B cell (primary cell): ENCODE measurements at regions not wholly inside any gene's neighbourhood (a gene's known extent, or its start where the extent isn't known, plus 50 kb on each side); places are given as distances from the start of the nearest gene placed in this dataset.

Experiments
- CTCF ChIP-seq: fragments of 200-600 bp; IDR thresholded peaks from one replicate; pipeline ENCODE4 v1.8.0; 2022; ENCODE audit warnings: antibody characterized with exemption, mild to moderate bottlenecking
- EZH2 ChIP-seq: IDR thresholded peaks from 2 replicates; pipeline ENCODE4 v1.6.1; 2012; ENCODE audit warnings: borderline replicate concordance, low read depth, mild to moderate bottlenecking, moderate library complexity, low read length; ENCODE audit not compliant: insufficient read depth, poor library complexity, severe bottlenecking

GRCh38 chr14:87632796-87633195 lies 360.2 kb downstream of the GALC start:
- TF ChIP-seq CTCF: no peak
- no peak for TF ChIP-seq EZH2
